ENCODE measurements at regions not wholly inside any gene's neighbourhood (a gene's known extent, or its start where the extent isn't known, plus 50 kb on each side); places are given as distances from the start of the nearest gene placed in this dataset.

DNA sequence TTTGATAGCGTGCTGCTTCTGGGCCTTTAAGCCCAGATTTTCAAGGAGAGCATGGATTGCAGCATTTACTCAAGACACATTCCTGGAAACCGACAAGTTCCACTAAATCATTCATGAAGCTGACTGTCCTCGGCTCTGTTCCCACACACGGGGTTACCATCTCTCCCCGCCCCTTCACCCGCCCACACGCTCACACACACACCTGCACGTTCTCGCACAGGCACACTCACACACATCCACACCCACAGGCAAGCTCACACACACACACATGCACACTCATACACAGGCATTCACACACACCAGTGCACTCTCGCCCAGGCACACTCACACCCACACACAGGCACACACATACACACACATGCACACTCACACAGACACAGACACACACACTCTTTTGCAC lies 150.0 kb upstream of the AGAP1 start:
- TF ChIP-seq POLR2A (IDR thresholded peaks at IDR 0.05; ENCODE audit: low read depth) = no peak
- TF ChIP-seq, protein P1, sequence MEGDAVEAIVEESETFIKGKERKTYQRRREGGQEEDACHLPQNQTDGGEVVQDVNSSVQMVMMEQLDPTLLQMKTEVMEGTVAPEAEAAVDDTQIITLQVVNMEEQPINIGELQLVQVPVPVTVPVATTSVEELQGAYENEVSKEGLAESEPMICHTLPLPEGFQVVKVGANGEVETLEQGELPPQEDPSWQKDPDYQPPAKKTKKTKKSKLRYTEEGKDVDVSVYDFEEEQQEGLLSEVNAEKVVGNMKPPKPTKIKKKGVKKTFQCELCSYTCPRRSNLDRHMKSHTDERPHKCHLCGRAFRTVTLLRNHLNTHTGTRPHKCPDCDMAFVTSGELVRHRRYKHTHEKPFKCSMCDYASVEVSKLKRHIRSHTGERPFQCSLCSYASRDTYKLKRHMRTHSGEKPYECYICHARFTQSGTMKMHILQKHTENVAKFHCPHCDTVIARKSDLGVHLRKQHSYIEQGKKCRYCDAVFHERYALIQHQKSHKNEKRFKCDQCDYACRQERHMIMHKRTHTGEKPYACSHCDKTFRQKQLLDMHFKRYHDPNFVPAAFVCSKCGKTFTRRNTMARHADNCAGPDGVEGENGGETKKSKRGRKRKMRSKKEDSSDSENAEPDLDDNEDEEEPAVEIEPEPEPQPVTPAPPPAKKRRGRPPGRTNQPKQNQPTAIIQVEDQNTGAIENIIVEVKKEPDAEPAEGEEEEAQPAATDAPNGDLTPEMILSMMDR (IDR thresholded peaks at IDR 0.05) = no peak
- TF ChIP-seq POLR2AphosphoS5 (IDR thresholded peaks at IDR 0.05) = no peak
